COR-L47 (cell line): ENCODE measurements at regions not wholly inside any gene's neighbourhood (a gene's known extent, or its start where the extent isn't known, plus 50 kb on each side); places are given as distances from the start of the nearest gene placed in this dataset.
"Not testable (repeated sequence)": the region's sequence is repeated elsewhere in the genome, so short reads cannot be mapped to it uniquely, and the experiment has no call there.

Experiments
- DNase-seq: peaks from one replicate; lab custom pipeline; 2025; lab: John Stamatoyannopoulos, UW

- not testable (repeated sequence) for DNase-seq
Observed at GRCh38 chr1:146715054-146715453, 223.1 kb upstream of the NBPF12 start.

- peak; percentile 13 for DNase-seq
Observed at GRCh38 chr1:146710838-146711521, 227.1 kb upstream of the NBPF12 start.

GRCh38 chr1:146709302-146709701 is 228.8 kb upstream of the NBPF12 start:
- not testable (repeated sequence) for DNase-seq

- DNase-seq: not testable (repeated sequence)
Observed at GRCh38 chr1:146704162-146704724, 233.9 kb upstream of the NBPF12 start.

GRCh38 chr1:146701320-146701719 is 236.8 kb upstream of the NBPF12 start:
- not testable (repeated sequence) for DNase-seq

GRCh38 chr1:146695388-146695787 is 242.7 kb upstream of the NBPF12 start:
- not testable (repeated sequence) for DNase-seq

- DNase-seq: not testable (repeated sequence)
Observed at GRCh38 chr1:146691798-146692197, 246.3 kb upstream of the NBPF12 start.

- DNase-seq: not testable (repeated sequence)
Observed at GRCh38 chr1:146688893-146689292, 249.2 kb upstream of the NBPF12 start.

- not testable (repeated sequence) for DNase-seq
Observed at GRCh38 chr1:146686777-146687366, 251.3 kb upstream of the NBPF12 start.

GRCh38 chr1:146683126-146683429 is 255.0 kb upstream of the NBPF12 start:
- DNase-seq: not testable (repeated sequence)

- DNase-seq: not testable (repeated sequence)
Observed at GRCh38 chr1:146682227-146683125, 255.6 kb upstream of the NBPF12 start.

- DNase-seq: not testable (repeated sequence)
Observed at GRCh38 chr1:146673729-146674299, 264.3 kb upstream of the NBPF12 start.

GRCh38 chr1:146672608-146673007 is 265.5 kb upstream of the NBPF12 start:
- DNase-seq: not testable (repeated sequence)

GRCh38 chr1:146671588-146671987 is 266.5 kb upstream of the NBPF12 start:
- DNase-seq: not testable (repeated sequence)

- DNase-seq: not testable (repeated sequence)
Observed at GRCh38 chr1:146670832-146671566, 267.1 kb upstream of the NBPF12 start.

GRCh38 chr1:146666275-146666674 is 271.8 kb upstream of the NBPF12 start:
- DNase-seq: not testable (repeated sequence)

GRCh38 chr1:146660242-146660641 is 277.9 kb upstream of the NBPF12 start:
- DNase-seq: not testable (repeated sequence)

- not testable (repeated sequence) for DNase-seq
Observed at GRCh38 chr1:146656356-146657060, 281.6 kb upstream of the NBPF12 start.

- not testable (repeated sequence) for DNase-seq
Observed at GRCh38 chr1:146654763-146655162, 283.4 kb upstream of the NBPF12 start.

- DNase-seq: not testable (repeated sequence)
Observed at GRCh38 chr1:146645978-146646604, 292.0 kb upstream of the NBPF12 start.
